PFSK-1 (cell line): ENCODE measurements at regions not wholly inside any gene's neighbourhood (a gene's known extent, or its start where the extent isn't known, plus 50 kb on each side); places are given as distances from the start of the nearest gene placed in this dataset.

Experiments used
- FOXP2 ChIP-seq: optimal IDR thresholded peaks from 2 replicates; pipeline ENCODE3; 2011; ENCODE audit warnings: borderline replicate concordance, control low read depth, inconsistent platforms; ENCODE audit not compliant: insufficient read depth; ENCODE audit errors: extremely low read length, extremely low read depth
- POLR2AphosphoS5 ChIP-seq: IDR thresholded peaks from 2 replicates; pipeline ENCODE4 v1.6.1; 2012; ENCODE audit warnings: low read depth, mild to moderate bottlenecking, control low read depth, low read length, moderate library complexity
- REST ChIP-seq, 2 experiments: IDR thresholded peaks; 2 replicates each; pipeline versions ENCODE4 v1.6.1 to v1.8.0; 2011 to 2012; ENCODE audit warnings: low read depth in 2 of 2, low read length in 2 of 2, control low read depth in 1 of 2, inconsistent platforms in 1 of 2, mild to moderate bottlenecking in 1 of 2, moderate library complexity in 1 of 2; ENCODE audit not compliant: insufficient read depth in 1 of 2
- SIN3A ChIP-seq: IDR thresholded peaks from 2 replicates; pipeline ENCODE4 v1.6.1; 2012; ENCODE audit warnings: mild to moderate bottlenecking, low read length, moderate library complexity, borderline replicate concordance; ENCODE audit not compliant: insufficient read depth
- TAF1 ChIP-seq: IDR thresholded peaks from 2 replicates; pipeline ENCODE4 v1.6.1; 2012; ENCODE audit warnings: low read length, control low read depth, borderline replicate concordance; ENCODE audit not compliant: insufficient read depth

GRCh38 chr3:13243586-13243985 lies 170.4 kb upstream of the IQSEC1 start:
- TF ChIP-seq REST (IDR thresholded peaks at IDR 0.05; ENCODE audit: insufficient read depth in 1 of 2, low read depth in 2 of 2, low read length in 2 of 2): no peak
- no peak for TF ChIP-seq POLR2AphosphoS5
- TF ChIP-seq TAF1: no peak
- no peak for TF ChIP-seq SIN3A
- no peak for TF ChIP-seq FOXP2
